Stimulated activated CD4-positive, alpha-beta T cell treated with anti-CD3 and anti-CD28 coated beads, Interleukin-2, amount 100 ng/mL, for 48 hours (primary cell): ENCODE measurements at regions not wholly inside any gene's neighbourhood (a gene's known extent, or its start where the extent isn't known, plus 50 kb on each side); places are given as distances from the start of the nearest gene placed in this dataset.

Source experiments
- DNase-seq, 2 donors: peaks; one replicate each; pipeline ENCODE4 v3.0.0-alpha.2; 2020

- DNase-seq, result no peak
Observed at GRCh38 chr14:54213536-54213935, 183.3 kb upstream of the CDKN3 start.

GRCh38 chr14:54216827-54217226, 180.0 kb upstream of the CDKN3 start:
- DNase-seq, result no peak

- DNase-seq, result no peak
Observed at GRCh38 chr14:54219261-54220070, 177.3 kb upstream of the CDKN3 start.

- no peak for DNase-seq
Observed at GRCh38 chr14:54220071-54220703, 176.6 kb upstream of the CDKN3 start.

- no peak for DNase-seq
Observed at GRCh38 chr14:54220704-54221431, 175.9 kb upstream of the CDKN3 start.

GRCh38 chr14:54221432-54221803, 175.4 kb upstream of the CDKN3 start:
- DNase-seq, result no peak

- DNase-seq, result no peak
Observed at GRCh38 chr14:54221971-54222370, 174.8 kb upstream of the CDKN3 start.

- DNase-seq, result no peak
Observed at GRCh38 chr14:54223831-54224402, 172.9 kb upstream of the CDKN3 start.

- no peak for DNase-seq
Observed at GRCh38 chr14:54225457-54226060, 171.2 kb upstream of the CDKN3 start.

- no peak for DNase-seq
Observed at GRCh38 chr14:54226103-54226502, 170.7 kb upstream of the CDKN3 start.

GRCh38 chr14:54226558-54226957, 170.2 kb upstream of the CDKN3 start:
- no peak for DNase-seq

GRCh38 chr14:54229136-54229535, 167.7 kb upstream of the CDKN3 start:
- DNase-seq, result no peak

GRCh38 chr14:54230645-54231044, 166.2 kb upstream of the CDKN3 start:
- DNase-seq, result no peak

- DNase-seq, result no peak
Observed at GRCh38 chr14:54232735-54233134, 164.1 kb upstream of the CDKN3 start.

GRCh38 chr14:54241517-54241916, 155.3 kb upstream of the CDKN3 start:
- DNase-seq, result no peak

- no peak for DNase-seq
Observed at GRCh38 chr14:54251356-54251755, 145.5 kb upstream of the CDKN3 start.

GRCh38 chr14:54252072-54252730, 144.6 kb upstream of the CDKN3 start:
- DNase-seq, result no peak

- peak in 1 of 2 donors; percentile 2 for DNase-seq
Observed at GRCh38 chr14:54253195-54253947, 143.4 kb upstream of the CDKN3 start.

- DNase-seq, result no peak
Observed at GRCh38 chr14:54256156-54256555, 140.7 kb upstream of the CDKN3 start.

- DNase-seq, result no peak
Observed at GRCh38 chr14:54257424-54257823, 139.4 kb upstream of the CDKN3 start.

GRCh38 chr14:54258382-54258781, 138.4 kb upstream of the CDKN3 start:
- DNase-seq, result no peak

- DNase-seq, result no peak
Observed at GRCh38 chr14:54259821-54260220, 137.0 kb upstream of the CDKN3 start.
